Omental fat pad (tissue), 3 donors: ENCODE measurements at regions not wholly inside any gene's neighbourhood (a gene's known extent, or its start where the extent isn't known, plus 50 kb on each side); places are given as distances from the start of the nearest gene placed in this dataset.
"Not testable (repeated sequence)": the region's sequence is repeated elsewhere in the genome, so short reads cannot be mapped to it uniquely, and the experiment has no call there.

Experiments
- ATAC-seq: fragments of 150-250 bp; one replicate; pipeline ENCODE4 v1.9.1; 2016; ENCODE audit warnings: mild to moderate bottlenecking, moderate library complexity; ENCODE audit not compliant: low FRiP score
- DNase-seq: peaks from one replicate; pipeline ENCODE4 v3.0.0-alpha.2; 2019; ENCODE audit warnings: low spot score
- CTCF ChIP-seq, 3 donors: fragments of 450-650 bp; IDR thresholded peaks; one replicate each; pipeline ENCODE4 v1.5.1; 2016 to 2017; ENCODE audit warnings: antibody characterized with exemption in 3 of 3, mild to moderate bottlenecking in 3 of 3, moderate library complexity in 2 of 3

- no peak for DNase-seq
- no peak for TF ChIP-seq CTCF (IDR thresholded peaks at IDR 0.05)
- ATAC-seq, result no peak
Observed at GRCh38 chr2:65762068-65762467, 329.7 kb upstream of the SPRED2 start.

GRCh38 chr2:65754219-65754618 lies 321.8 kb upstream of the SPRED2 start:
- peak; percentile 82 for ATAC-seq
- DNase-seq, result no peak
- TF ChIP-seq CTCF (IDR thresholded peaks at IDR 0.05), result no peak

GRCh38 chr2:65751408-65751807 lies 319.0 kb upstream of the SPRED2 start:
- TF ChIP-seq CTCF (IDR thresholded peaks at IDR 0.05), result no peak
- DNase-seq (no peak), ATAC-seq (no peak)

- TF ChIP-seq CTCF (IDR thresholded peaks at IDR 0.05), result no peak
- ATAC-seq, result no peak
Observed at GRCh38 chr2:65749545-65749944, 317.1 kb upstream of the SPRED2 start.

GRCh38 chr2:65747875-65748274 lies 315.5 kb upstream of the SPRED2 start:
- ATAC-seq, DNase-seq: not testable (repeated sequence)

More at GRCh38 chr2:65749545-65749944, 317.1 kb upstream of the SPRED2 start:
- DNase-seq, result no peak

GRCh38 chr2:65746931-65747675 lies 314.7 kb upstream of the SPRED2 start:
- ATAC-seq (no peak), DNase-seq (no peak)
- no peak for TF ChIP-seq CTCF (IDR thresholded peaks at IDR 0.05)

GRCh38 chr2:65744477-65745200 lies 312.2 kb upstream of the SPRED2 start:
- TF ChIP-seq CTCF (IDR thresholded peaks at IDR 0.05), result no peak
- ATAC-seq (no peak), DNase-seq (no peak)
